Ishikawa (cell line): ENCODE measurements at regions not wholly inside any gene's neighbourhood (a gene's known extent, or its start where the extent isn't known, plus 50 kb on each side); places are given as distances from the start of the nearest gene placed in this dataset.

Experiments used
- CEBPB ChIP-seq: IDR thresholded peaks from 2 replicates; pipeline ENCODE4 v1.6.1; 2012
- REST ChIP-seq: IDR thresholded peaks from 2 replicates; pipeline ENCODE4 v1.6.1; 2012; ENCODE audit warnings: low read depth, mild to moderate bottlenecking
- USF1 ChIP-seq: IDR thresholded peaks from 2 replicates; pipeline ENCODE4 v1.6.1; 2012

- TF ChIP-seq REST = no peak
- TF ChIP-seq CEBPB = no peak
- TF ChIP-seq USF1 = no peak
Observed at GRCh38 chr4:148946271-148946670, 504.1 kb upstream of the NR3C2 start.
